ENCODE measurements at regions not wholly inside any gene's neighbourhood (a gene's known extent, or its start where the extent isn't known, plus 50 kb on each side); places are given as distances from the start of the nearest gene placed in this dataset.

- H3K4me3 ChIP-seq (ENCODE audit: low read length), result no peak overlapping the region
- no peak for TF ChIP-seq CTCF (IDR thresholded peaks at IDR 0.05; ENCODE audit: insufficient read depth, low read depth, low read length, missing control alignments)
- DNase-seq (ENCODE audit: low read depth), result peak; percentile 73
These were observed 130.6 kb upstream of the LSM8 start for GRCh38 chr7:118053353-118053752.

GRCh38 chr7:118054529-118054928, 129.4 kb upstream of the LSM8 start:
- H3K4me3 ChIP-seq (ENCODE audit: low read length), result no peak overlapping the region
- no peak for DNase-seq (ENCODE audit: low read depth)
- TF ChIP-seq CTCF (IDR thresholded peaks at IDR 0.05; ENCODE audit: insufficient read depth, low read depth, low read length, missing control alignments), result no peak

- no peak for DNase-seq (ENCODE audit: low read depth)
- no peak overlapping the region for H3K4me3 ChIP-seq (ENCODE audit: low read length)
- TF ChIP-seq CTCF (IDR thresholded peaks at IDR 0.05; ENCODE audit: insufficient read depth, low read depth, low read length, missing control alignments), result no peak
These were observed 128.3 kb upstream of the LSM8 start for GRCh38 chr7:118055647-118056046.

- no peak for TF ChIP-seq CTCF (IDR thresholded peaks at IDR 0.05; ENCODE audit: insufficient read depth, low read depth, low read length, missing control alignments)
- DNase-seq (ENCODE audit: low read depth), result peak; percentile 93
- H3K4me3 ChIP-seq (ENCODE audit: low read length), result no peak overlapping the region
These were observed 126.6 kb upstream of the LSM8 start for GRCh38 chr7:118057404-118057803.

GRCh38 chr7:118059209-118059608, 124.8 kb upstream of the LSM8 start:
- no peak for TF ChIP-seq CTCF (IDR thresholded peaks at IDR 0.05; ENCODE audit: insufficient read depth, low read depth, low read length, missing control alignments)
- H3K4me3 ChIP-seq (ENCODE audit: low read length), result no peak overlapping the region
- peak; percentile 79 for DNase-seq (ENCODE audit: low read depth)

GRCh38 chr7:118060692-118061091, 123.3 kb upstream of the LSM8 start:
- H3K4me3 ChIP-seq (ENCODE audit: low read length), result no peak overlapping the region
- no peak for DNase-seq (ENCODE audit: low read depth)
- TF ChIP-seq CTCF (IDR thresholded peaks at IDR 0.05; ENCODE audit: insufficient read depth, low read depth, low read length, missing control alignments), result no peak

GRCh38 chr7:118061386-118061785, 122.6 kb upstream of the LSM8 start:
- TF ChIP-seq CTCF (IDR thresholded peaks at IDR 0.05; ENCODE audit: insufficient read depth, low read depth, low read length, missing control alignments), result no peak
- no peak overlapping the region for H3K4me3 ChIP-seq (ENCODE audit: low read length)

More at GRCh38 chr7:118061386-118061785, 122.6 kb upstream of the LSM8 start:
- no peak for DNase-seq (ENCODE audit: low read depth)
